ENCODE measurements at regions not wholly inside any gene's neighbourhood (a gene's known extent, or its start where the extent isn't known, plus 50 kb on each side); places are given as distances from the start of the nearest gene placed in this dataset.

- DNase-seq (ENCODE audit: low spot score) (no peak), ATAC-seq (no peak)
- intact Hi-C loops (cut with DNase I), result no loop called here
Measured at GRCh38 chr5:29077451-29077850, 2039.1 kb upstream of the CDH9 start.

GRCh38 chr5:29069104-29069402, 2030.7 kb upstream of the CDH9 start:
- ATAC-seq, result no peak
- intact Hi-C loops (cut with DNase I), result no loop called here
- DNase-seq (ENCODE audit: low spot score), result no peak

DNA sequence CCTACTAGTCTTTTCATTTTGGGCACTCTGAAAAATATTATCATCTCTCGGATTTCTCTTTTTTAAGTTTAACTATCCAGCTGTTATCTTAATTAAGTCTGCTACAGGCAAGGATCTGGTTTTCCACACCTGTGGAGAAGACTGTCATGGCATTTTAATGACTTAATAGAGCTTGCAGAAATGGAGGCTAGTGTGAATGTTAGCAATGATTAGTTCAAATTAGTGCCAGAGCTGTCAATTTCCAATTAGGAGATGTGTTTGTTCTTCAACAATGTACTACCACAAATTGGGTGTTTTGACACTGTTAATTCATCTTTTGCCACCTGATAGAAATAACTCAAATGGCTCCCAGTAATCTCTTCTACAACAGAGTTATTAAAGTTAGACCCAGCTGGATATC, 2023.0 kb upstream of the CDH9 start:
- intact Hi-C loops (cut with DNase I), result no loop called here
- no peak for DNase-seq (ENCODE audit: low spot score)
- ATAC-seq, result no peak

- ATAC-seq (no peak), DNase-seq (ENCODE audit: low spot score) (no peak)
- intact Hi-C loops (cut with DNase I), result no loop called here
Measured at GRCh38 chr5:29054694-29055093, 2016.3 kb upstream of the CDH9 start.

DNA sequence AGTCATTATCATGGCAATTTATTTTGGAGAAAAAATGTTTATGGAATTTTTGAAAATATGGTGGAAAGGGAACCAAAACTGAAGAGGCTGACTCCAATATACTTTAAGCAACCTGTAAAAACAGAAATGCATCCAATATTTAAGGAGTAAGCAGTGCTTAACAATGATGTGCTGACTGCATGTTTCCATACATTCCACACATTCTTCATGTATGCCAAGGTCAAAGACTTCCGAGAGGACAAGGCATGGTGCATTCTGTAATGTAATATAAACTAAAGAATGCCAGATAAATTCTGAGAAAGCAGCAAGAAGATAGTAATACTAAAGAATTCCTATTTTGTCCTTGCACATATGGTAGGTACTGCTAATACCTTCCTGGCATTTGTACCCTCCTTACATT, 2015.9 kb upstream of the CDH9 start:
- intact Hi-C loops (cut with DNase I), result no loop called here
- ATAC-seq (no peak), DNase-seq (ENCODE audit: low spot score) (no peak)

GRCh38 chr5:29051509-29051908, 2013.1 kb upstream of the CDH9 start:
- no peak for ATAC-seq

GRCh38 chr5:29042152-29042551, 2003.8 kb upstream of the CDH9 start:
- intact Hi-C loops (cut with DNase I), result no loop called here
- ATAC-seq (no peak), DNase-seq (ENCODE audit: low spot score) (no peak)

More at GRCh38 chr5:29051509-29051908, 2013.1 kb upstream of the CDH9 start:
- intact Hi-C loops (cut with DNase I), result no loop called here
- no peak for DNase-seq (ENCODE audit: low spot score)

- DNase-seq (ENCODE audit: low spot score), result no peak
- ATAC-seq, result no peak
- intact Hi-C loops (cut with DNase I), result no loop called here
Measured at GRCh38 chr5:29040404-29040803, 2002.0 kb upstream of the CDH9 start.

- ATAC-seq (no peak), DNase-seq (ENCODE audit: low spot score) (no peak)
- intact Hi-C loops (cut with DNase I), result no loop called here
Measured at GRCh38 chr5:29039994-29040393, 2001.6 kb upstream of the CDH9 start.

- intact Hi-C loops (cut with DNase I), result no loop called here
- DNase-seq (ENCODE audit: low spot score) (no peak), ATAC-seq (no peak)
Measured at GRCh38 chr5:29037716-29038115, 1999.3 kb upstream of the CDH9 start.

- DNase-seq (ENCODE audit: low spot score) (no peak), ATAC-seq (no peak)
- intact Hi-C loops (cut with DNase I), result no loop called here
Measured at GRCh38 chr5:29024052-29024451, 1985.7 kb upstream of the CDH9 start.

DNA sequence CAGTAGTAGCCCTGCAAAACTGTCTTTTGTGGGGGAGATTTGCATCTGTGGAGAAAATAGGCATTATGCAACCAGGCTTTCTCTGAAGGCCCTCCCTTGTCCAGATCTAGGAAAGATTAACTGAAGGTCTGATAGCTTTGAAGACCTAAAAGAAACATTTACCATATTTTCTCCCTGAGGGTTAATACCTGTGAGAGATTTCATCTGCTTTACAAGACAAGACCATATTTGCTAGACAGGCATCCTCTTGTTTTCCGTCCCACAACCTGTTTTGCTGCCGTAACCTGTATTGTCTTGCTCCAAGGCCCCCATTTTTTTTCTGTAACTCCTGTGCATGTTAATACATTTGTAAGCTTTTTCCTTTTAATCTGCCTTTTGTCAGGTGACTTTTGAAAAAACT, 1985.2 kb upstream of the CDH9 start:
- DNase-seq (ENCODE audit: low spot score), result no peak
- no peak for ATAC-seq
- intact Hi-C loops (cut with DNase I), result no loop called here

DNA sequence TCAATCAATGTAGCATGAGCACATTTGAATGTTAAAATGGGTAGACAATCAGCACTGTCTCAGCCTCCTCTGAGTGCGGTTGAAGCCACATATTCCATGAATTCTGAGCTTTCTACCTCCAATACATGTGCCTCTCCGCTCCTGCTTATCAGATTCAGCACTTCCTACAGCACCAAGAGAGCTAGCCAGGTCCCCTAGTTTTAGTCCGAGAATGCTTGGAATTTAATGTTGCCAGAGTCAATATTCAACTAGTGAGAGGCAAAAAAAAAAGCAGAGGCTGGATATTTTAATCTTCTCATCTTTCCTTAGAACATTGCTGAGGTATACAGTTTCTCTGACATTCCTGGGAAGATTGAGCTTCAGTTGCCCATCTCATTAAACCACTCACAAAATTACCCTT, 1979.1 kb upstream of the CDH9 start:
- intact Hi-C loops (cut with DNase I), result no loop called here
- DNase-seq (ENCODE audit: low spot score), result no peak
- ATAC-seq, result no peak

DNA sequence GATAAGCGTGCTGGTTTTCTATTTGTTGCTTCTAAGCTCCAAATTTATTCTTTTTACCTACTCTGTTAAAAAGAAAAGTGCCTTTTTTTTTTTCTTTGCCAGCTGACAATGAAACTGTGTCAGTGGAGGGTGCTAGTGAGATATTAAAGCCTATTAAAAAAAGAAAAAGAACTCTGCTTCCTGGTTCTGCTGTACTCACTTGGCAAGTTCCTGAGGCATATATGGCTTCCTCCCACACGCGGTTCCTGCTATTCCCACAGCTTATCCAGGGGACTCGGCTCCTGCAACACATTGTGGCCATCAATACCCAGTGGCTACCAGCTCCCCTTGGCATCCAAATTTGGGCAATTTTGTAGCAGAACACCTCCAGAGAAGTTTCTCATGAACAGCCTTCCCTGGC, 1977.7 kb upstream of the CDH9 start:
- intact Hi-C loops (cut with DNase I), result no loop called here
- ATAC-seq (no peak), DNase-seq (ENCODE audit: low spot score) (no peak)

DNA sequence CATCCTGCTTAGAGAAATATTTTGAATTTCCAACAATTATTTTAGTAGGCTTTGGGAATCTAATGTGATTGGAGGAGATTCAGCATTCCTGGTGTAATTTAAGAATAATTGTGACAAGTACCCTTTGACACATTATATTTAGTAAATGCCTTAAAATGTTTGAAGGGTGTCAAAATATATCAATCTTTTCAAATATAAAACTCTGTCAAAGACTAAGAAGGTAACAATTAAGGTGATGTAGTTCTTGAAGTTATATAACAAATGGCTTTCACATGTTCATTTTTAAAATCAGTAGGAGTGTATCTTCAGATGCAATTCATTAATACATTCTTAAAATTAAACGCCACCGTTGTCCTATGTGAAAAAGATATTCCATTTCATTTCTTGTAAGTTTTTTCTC, 1977.1 kb upstream of the CDH9 start:
- intact Hi-C loops (cut with DNase I), result no loop called here
- DNase-seq (ENCODE audit: low spot score) (no peak), ATAC-seq (no peak)

DNA sequence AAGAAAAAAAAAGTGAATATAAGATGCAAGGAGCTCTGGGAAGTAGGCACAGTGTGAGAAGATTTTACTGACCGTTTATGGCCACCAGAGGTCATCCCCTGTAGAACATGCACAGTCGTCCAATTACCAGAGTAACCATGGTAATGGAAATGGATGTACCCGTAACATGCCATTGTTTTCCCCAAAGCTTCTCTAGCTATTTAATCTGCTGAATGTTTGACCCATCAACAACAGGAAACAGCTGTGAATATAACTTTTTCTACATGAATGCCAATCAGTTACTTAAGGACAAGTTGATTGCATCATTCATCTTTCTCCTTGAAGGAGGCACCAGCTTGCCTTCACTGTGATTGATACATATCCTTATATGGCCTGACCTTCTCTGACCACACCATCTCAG, 1967.0 kb upstream of the CDH9 start:
- ATAC-seq, result no peak
- DNase-seq (ENCODE audit: low spot score), result no peak
- intact Hi-C loops (cut with DNase I), result no loop called here

DNA sequence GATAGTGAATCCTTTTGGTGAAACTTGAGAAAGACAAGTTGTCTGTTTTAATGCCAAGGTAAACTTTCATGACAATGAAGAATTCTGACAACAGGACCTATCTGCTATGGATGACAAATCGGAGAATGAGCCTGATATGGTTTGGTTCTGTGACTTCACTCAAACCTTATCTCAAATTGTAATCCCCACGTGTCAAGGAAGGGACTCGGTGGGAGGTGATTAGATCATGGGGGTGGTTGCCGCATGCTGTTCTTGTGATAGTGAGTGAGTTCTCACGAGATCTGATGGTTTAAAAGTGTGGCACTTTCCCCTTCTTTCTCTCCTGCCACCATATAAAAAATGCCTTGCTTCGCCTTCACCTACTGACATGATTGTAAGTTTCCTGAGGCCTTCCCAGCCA, 1964.1 kb upstream of the CDH9 start:
- DNase-seq (ENCODE audit: low spot score) (no peak), ATAC-seq (no peak)
- intact Hi-C loops (cut with DNase I), result no loop called here

DNA sequence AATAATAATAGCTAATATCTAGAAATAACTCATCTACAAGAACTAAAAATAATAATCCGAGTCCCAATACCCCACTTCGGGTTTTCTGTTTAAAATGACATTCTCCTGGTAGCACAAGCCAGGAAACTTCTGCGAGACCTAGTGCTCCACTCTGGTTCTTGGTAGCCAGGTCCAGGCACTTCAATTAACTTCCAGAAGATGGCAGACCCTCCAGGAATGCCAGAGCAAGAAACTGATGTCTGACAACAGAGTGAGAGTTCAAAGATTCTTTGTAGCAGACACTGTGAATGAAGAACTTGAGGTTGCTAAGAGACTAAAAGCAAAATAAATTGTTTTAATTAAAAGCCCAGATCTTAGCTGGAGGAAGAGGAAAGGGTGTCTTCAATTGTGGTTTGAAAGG, 1963.3 kb upstream of the CDH9 start:
- DNase-seq (ENCODE audit: low spot score) (no peak), ATAC-seq (no peak)
- intact Hi-C loops (cut with DNase I), result no loop called here

DNA sequence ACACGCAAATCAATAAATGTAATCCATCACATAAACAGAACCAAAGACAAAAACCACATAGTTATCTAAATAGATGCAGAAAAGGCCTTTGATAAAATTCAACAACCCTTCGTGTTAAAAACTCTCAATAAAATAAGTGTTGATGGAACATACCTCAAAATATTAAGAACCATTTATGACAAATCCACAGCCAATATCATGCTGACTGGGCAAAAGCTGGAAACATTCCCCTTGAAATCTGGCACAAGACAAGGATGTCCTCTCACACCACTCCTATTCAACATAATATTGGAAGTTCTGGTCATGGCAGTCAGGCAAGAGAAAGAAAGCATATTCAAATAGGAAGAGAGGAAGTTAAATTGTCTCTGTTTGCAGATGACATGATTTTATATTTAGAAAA, 1946.3 kb upstream of the CDH9 start:
- no peak for DNase-seq (ENCODE audit: low spot score)
- no peak for ATAC-seq
- intact Hi-C loops (cut with DNase I), result no loop called here

DNA sequence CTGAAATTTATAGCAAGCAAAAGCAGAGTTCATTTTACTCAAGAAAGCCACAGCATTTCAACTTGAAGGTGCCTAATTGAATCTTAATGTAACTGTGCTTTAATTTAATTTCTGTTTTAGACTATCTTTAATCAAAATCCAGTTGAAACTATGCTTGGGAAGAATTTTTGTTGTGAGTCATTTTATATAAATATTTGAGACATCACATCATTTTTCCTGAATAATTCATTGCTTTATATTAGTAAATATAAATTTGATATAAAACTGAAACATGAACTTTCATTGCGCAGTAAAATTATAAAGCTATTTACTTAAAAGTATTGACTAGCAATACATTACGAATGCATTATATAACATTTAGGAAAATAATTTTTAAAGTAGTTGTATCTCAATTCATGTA, 1937.1 kb upstream of the CDH9 start:
- intact Hi-C loops (cut with DNase I), result no loop called here
- DNase-seq (ENCODE audit: low spot score) (no peak), ATAC-seq (no peak)

DNA sequence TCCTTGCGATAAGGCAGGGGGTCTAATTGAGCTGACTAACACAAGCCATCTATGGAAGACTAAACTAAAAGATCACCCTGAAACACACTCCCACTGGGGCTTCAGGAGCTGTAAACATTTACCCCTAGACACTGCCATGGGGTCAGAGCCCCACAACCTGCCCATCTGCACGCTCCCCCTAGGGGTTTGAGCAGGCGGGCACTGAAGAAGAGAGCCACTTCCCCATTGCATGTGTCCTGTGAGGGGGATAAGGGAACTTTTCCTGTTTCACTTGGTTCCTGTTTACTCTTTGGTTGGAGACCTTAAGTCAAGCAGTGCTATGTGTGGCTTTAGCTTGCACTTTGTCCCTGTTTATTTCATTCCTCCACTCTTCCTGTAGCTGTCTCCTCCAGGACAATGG, 1929.5 kb upstream of the CDH9 start:
- DNase-seq (ENCODE audit: low spot score) (no peak), ATAC-seq (no peak)
- intact Hi-C loops (cut with DNase I), result no loop called here

DNA sequence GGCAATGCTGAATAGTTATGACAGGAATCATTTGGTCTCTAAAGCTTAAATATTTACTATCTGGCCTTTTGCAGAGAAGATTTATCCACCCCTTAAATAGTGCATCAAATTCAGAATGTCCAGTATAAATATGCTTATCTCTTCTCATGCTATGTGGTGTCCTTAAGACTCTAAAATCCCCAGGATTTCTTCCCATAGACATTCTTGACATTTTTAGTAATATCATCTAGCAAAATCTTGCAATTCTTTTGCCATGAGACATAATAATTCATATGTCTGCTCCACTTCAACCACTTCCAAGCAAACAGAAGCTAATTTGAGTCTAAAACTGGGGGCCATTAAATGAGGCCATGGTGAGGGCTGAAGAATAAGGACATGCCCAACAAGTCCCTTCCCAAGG, 1923.4 kb upstream of the CDH9 start:
- intact Hi-C loops (cut with DNase I), result no loop called here
- ATAC-seq, result no peak
- no peak for DNase-seq (ENCODE audit: low spot score)
